Activated CD4-positive, CD25-positive, alpha-beta regulatory T cell treated with anti-CD3 and anti-CD28 coated beads, Interleukin-2, amount 50 U/mL, for 72 hours (primary cell): ENCODE measurements at regions not wholly inside any gene's neighbourhood (a gene's known extent, or its start where the extent isn't known, plus 50 kb on each side); places are given as distances from the start of the nearest gene placed in this dataset.

Experiments used
- DNase-seq: peaks from one replicate; pipeline ENCODE4 v3.0.0; 2021

- DNase-seq, result no peak
Measured at GRCh38 chr14:98834119-98834518, 437.9 kb downstream of the BCL11B start.

GRCh38 chr14:98835051-98835824 is 436.8 kb downstream of the BCL11B start:
- no peak for DNase-seq

- no peak for DNase-seq
Measured at GRCh38 chr14:98835825-98836100, 436.2 kb downstream of the BCL11B start.

GRCh38 chr14:98840091-98840490 is 431.9 kb downstream of the BCL11B start:
- no peak for DNase-seq

GRCh38 chr14:98840511-98840910 is 431.5 kb downstream of the BCL11B start:
- DNase-seq, result no peak

- DNase-seq, result no peak
Measured at GRCh38 chr14:98844456-98844855, 427.5 kb downstream of the BCL11B start.

GRCh38 chr14:98847521-98848468 is 424.2 kb downstream of the BCL11B start:
- DNase-seq, result no peak

GRCh38 chr14:98853063-98853729 is 418.8 kb downstream of the BCL11B start:
- no peak for DNase-seq

GRCh38 chr14:98855926-98856715 is 415.9 kb downstream of the BCL11B start:
- DNase-seq, result no peak

GRCh38 chr14:98858158-98858557 is 413.8 kb downstream of the BCL11B start:
- DNase-seq, result no peak

GRCh38 chr14:98858561-98858960 is 413.4 kb downstream of the BCL11B start:
- DNase-seq, result no peak

GRCh38 chr14:98859301-98859700 is 412.7 kb downstream of the BCL11B start:
- no peak for DNase-seq

- no peak for DNase-seq
Measured at GRCh38 chr14:98864211-98864610, 407.8 kb downstream of the BCL11B start.

- DNase-seq, result no peak
Measured at GRCh38 chr14:98867146-98867545, 404.9 kb downstream of the BCL11B start.

- no peak for DNase-seq
Measured at GRCh38 chr14:98867726-98868125, 404.3 kb downstream of the BCL11B start.

- no peak for DNase-seq
Measured at GRCh38 chr14:98868866-98869265, 403.1 kb downstream of the BCL11B start.

GRCh38 chr14:98871796-98872195 is 400.2 kb downstream of the BCL11B start:
- DNase-seq, result no peak

- no peak for DNase-seq
Measured at GRCh38 chr14:98877065-98877464, 394.9 kb downstream of the BCL11B start.

GRCh38 chr14:98878282-98878681 is 393.7 kb downstream of the BCL11B start:
- DNase-seq, result no peak

GRCh38 chr14:98886982-98887381 is 385.0 kb downstream of the BCL11B start:
- no peak for DNase-seq

GRCh38 chr14:98888281-98888680 is 383.7 kb downstream of the BCL11B start:
- DNase-seq, result no peak

GRCh38 chr14:98888927-98889835 is 382.8 kb downstream of the BCL11B start:
- DNase-seq, result no peak
